Activated naive CD8-positive, alpha-beta T cell (primary cell): ENCODE measurements at regions not wholly inside any gene's neighbourhood (a gene's known extent, or its start where the extent isn't known, plus 50 kb on each side); places are given as distances from the start of the nearest gene placed in this dataset.

Experiments
- H3K27ac Mint-ChIP-seq: one replicate; pipeline ENCODE4 v1.8.0; 2021; ENCODE audit warnings: mixed read lengths
- H3K27me3 Mint-ChIP-seq: one replicate; pipeline ENCODE4 v1.8.0; 2021; ENCODE audit warnings: mixed read lengths
- H3K36me3 Mint-ChIP-seq: one replicate; pipeline ENCODE4 v1.8.0; 2021; ENCODE audit warnings: mixed read lengths
- H3K4me1 Mint-ChIP-seq: one replicate; pipeline ENCODE4 v1.8.0; 2021; ENCODE audit warnings: low read depth, mixed read lengths
- H3K4me3 Mint-ChIP-seq: one replicate; pipeline ENCODE4 v1.8.0; 2021; ENCODE audit warnings: mild to moderate bottlenecking, mixed read lengths
- H3K9me3 Mint-ChIP-seq: one replicate; pipeline ENCODE4 v1.8.0; 2021; ENCODE audit warnings: low read depth, mixed read lengths

- no peak overlapping the region for H3K4me3 Mint-ChIP-seq
- peaks cover 2% of the 10 kb centered on the region for H3K4me1 Mint-ChIP-seq
- H3K9me3 Mint-ChIP-seq: no peaks in the 10 kb centered on the region
- H3K36me3 Mint-ChIP-seq: no peaks in the 10 kb centered on the region
- peaks cover 3% of the 10 kb centered on the region for H3K27me3 Mint-ChIP-seq
- H3K27ac Mint-ChIP-seq: no peak overlapping the region
These were observed 380.8 kb downstream of the KCTD12 start for GRCh38 chr13:76505437-76505836.

DNA sequence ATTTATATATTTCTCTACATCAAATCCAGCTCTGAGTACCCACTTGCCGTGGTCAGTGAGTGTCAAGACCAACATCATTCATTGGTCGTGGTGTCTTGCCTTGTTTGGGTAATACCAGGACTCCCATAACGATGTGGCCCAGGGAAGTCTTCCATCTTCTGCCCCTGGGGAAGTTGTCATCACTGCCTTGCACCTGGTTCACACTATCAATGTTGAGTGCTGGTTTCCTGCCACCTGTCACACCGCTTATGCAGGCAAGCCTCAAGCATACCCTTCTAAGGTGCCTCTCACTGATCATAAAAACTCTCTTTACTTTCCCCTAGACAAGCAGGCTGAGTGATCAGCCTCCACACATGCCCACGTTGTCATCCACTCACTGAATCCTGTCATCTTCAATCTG lies 382.4 kb downstream of the KCTD12 start:
- Mint-ChIP-seq H3K9me3 (no peaks in the 10 kb centered on the region), H3K4me3 (no peak overlapping the region), H3K4me1 (peaks cover 2% of the 10 kb centered on the region), H3K36me3 (no peaks in the 10 kb centered on the region), H3K27ac (no peak overlapping the region), H3K27me3 (peaks cover 3% of the 10 kb centered on the region)

DNA sequence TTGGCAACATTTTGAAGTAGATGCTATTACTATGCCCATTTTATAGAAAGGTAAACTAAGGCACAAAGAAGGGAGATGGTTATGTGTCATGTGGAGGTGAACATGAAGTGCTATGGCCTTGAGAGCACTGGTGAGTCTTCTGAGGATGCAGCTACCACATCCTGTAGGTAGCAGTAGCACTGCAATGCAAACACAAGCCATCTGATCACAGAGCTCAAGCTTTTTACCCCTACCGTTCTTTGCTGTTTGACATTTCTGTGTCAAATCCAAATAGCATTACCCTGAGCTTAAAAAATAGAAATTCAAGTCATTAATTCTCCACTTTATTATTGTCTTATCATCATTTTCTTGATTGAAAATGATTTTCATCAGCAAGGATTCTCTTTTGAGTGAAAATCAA lies 382.9 kb downstream of the KCTD12 start:
- Mint-ChIP-seq H3K27ac (no peak overlapping the region), H3K4me1 (peaks cover 2% of the 10 kb centered on the region), H3K4me3 (no peak overlapping the region), H3K9me3 (no peaks in the 10 kb centered on the region), H3K36me3 (no peaks in the 10 kb centered on the region), H3K27me3 (peaks cover 3% of the 10 kb centered on the region)

GRCh38 chr13:76500894-76501293 lies 385.3 kb downstream of the KCTD12 start:
- H3K4me1 Mint-ChIP-seq: peaks cover 2% of the 10 kb centered on the region
- H3K36me3 Mint-ChIP-seq: no peaks in the 10 kb centered on the region
- no peak overlapping the region for H3K4me3 Mint-ChIP-seq
- no peaks in the 10 kb centered on the region for H3K9me3 Mint-ChIP-seq
- no peak overlapping the region for H3K27ac Mint-ChIP-seq
- peaks cover 8% of the 10 kb centered on the region for H3K27me3 Mint-ChIP-seq

DNA sequence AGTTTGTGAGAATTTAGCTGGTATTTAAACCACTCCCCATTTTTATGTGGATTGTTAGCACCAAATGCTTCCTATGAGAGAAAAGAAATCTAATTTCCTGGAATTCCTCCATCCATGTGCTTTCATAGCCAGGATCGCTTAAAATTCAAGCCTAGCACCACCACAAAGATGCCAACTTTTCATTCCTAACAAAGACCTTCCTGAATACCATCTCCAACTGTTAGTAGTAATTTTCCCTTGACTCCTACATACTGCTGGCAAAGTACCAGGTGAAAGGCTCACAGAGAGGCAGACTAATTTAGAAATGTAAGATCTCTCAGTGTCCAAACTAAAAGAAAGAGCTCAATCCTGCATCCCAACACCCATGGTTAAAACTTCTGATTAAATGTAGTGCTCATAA lies 386.3 kb downstream of the KCTD12 start:
- Mint-ChIP-seq H3K36me3 (no peaks in the 10 kb centered on the region), H3K27ac (no peak overlapping the region), H3K4me3 (no peak overlapping the region), H3K9me3 (no peaks in the 10 kb centered on the region), H3K4me1 (peaks cover 2% of the 10 kb centered on the region), H3K27me3 (peaks cover 8% of the 10 kb centered on the region)

DNA sequence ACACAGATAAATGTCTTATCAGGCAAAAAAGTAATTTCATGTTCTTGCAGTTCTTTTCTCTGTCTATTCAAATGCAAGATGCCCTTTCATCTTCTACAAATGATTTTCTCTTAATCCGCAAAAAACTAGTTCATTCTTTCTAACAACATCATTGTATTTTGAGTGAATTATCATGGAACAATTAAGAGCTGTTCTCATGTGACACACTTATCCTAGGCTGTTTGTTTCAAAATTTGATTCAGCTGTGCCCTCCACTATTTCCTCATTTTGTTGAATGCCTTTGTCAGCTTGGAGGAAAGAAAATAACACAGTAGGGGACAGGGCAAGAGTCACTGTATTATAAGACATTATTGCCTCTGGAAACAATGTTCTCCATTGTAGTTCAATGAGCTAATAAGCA lies 396.9 kb downstream of the KCTD12 start:
- H3K4me1 Mint-ChIP-seq: no peaks in the 10 kb centered on the region
- peaks cover 13% of the 10 kb centered on the region for H3K27me3 Mint-ChIP-seq
- no peak overlapping the region for H3K4me3 Mint-ChIP-seq
- H3K27ac Mint-ChIP-seq: no peak overlapping the region
- H3K36me3 Mint-ChIP-seq: no peaks in the 10 kb centered on the region
- H3K9me3 Mint-ChIP-seq: no peaks in the 10 kb centered on the region

DNA sequence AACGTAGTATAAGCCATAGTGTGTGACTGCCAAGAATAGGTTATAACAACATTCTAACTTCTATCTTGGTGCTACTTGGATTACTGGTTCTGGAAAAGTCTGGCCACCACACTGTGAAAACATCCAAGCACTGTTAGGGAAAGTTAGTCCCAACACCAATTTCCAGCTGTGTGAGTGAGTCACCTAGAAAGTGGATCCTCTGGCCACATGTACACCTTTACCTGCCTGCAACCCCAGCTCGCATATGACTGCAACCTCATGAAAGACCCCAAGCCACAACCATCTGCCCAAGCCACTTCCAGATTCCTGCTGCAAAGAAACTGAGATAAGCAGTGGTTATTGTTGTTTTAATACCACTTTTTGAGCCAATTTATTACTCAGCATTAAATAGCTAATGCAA lies 404.5 kb downstream of the KCTD12 start:
- Mint-ChIP-seq H3K9me3 (no peaks in the 10 kb centered on the region), H3K27ac (no peak overlapping the region), H3K4me3 (no peak overlapping the region), H3K36me3 (no peaks in the 10 kb centered on the region), H3K27me3 (peaks cover 4% of the 10 kb centered on the region), H3K4me1 (no peaks in the 10 kb centered on the region)

GRCh38 chr13:76474966-76475365 lies 411.2 kb downstream of the KCTD12 start:
- H3K4me3 Mint-ChIP-seq: no peak overlapping the region
- no peaks in the 10 kb centered on the region for H3K36me3 Mint-ChIP-seq
- no peaks in the 10 kb centered on the region for H3K9me3 Mint-ChIP-seq

DNA sequence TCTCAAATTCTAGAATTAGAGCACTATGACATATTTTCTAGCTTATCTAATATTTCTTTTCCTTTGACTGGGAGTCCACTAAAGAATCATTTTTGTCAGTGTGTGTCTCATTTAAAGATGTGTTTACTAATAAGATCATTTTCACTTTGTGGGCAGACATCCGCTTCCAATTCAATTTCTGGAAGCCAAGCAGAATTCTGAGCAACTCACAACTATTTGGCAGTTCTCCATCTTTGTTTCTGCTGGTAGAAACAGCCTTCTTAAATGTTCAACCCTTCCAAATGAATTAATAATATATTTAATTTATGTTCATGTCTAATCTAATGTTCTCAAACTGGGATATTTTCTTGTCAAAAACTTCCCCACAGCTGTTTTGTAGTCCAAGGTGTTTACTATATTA lies 411.8 kb downstream of the KCTD12 start:
- Mint-ChIP-seq H3K4me1 (no peaks in the 10 kb centered on the region), H3K4me3 (no peak overlapping the region), H3K9me3 (no peaks in the 10 kb centered on the region), H3K27ac (no peak overlapping the region), H3K36me3 (no peaks in the 10 kb centered on the region), H3K27me3 (peaks cover 4% of the 10 kb centered on the region)

More at GRCh38 chr13:76474966-76475365, 411.2 kb downstream of the KCTD12 start:
- Mint-ChIP-seq H3K27ac (no peak overlapping the region), H3K27me3 (peaks cover 4% of the 10 kb centered on the region), H3K4me1 (no peaks in the 10 kb centered on the region)

- Mint-ChIP-seq H3K36me3 (no peaks in the 10 kb centered on the region), H3K4me3 (no peak overlapping the region), H3K27me3 (peaks cover 4% of the 10 kb centered on the region), H3K27ac (no peak overlapping the region), H3K4me1 (no peaks in the 10 kb centered on the region), H3K9me3 (no peaks in the 10 kb centered on the region)
These were observed 412.6 kb downstream of the KCTD12 start for GRCh38 chr13:76473552-76474134.

GRCh38 chr13:76472916-76473315 lies 413.3 kb downstream of the KCTD12 start:
- no peak overlapping the region for H3K4me3 Mint-ChIP-seq

DNA sequence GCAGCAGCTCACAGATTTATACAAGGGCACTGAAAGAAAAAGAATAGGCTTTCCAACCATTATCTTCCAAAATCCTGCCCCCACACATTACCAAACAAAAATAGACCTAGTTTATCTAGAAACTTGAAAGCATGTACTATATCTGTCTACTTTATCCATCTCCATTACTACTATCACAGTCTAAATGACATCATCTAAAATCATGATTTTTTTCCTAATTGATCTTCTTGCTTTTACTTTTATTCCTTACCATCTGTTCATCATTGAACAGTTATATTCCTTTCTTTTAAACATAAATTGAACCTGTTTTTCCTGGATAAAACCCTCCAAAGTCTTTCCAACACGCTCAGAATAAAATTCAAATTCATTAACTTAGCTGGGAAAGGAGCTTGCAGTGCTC lies 414.7 kb downstream of the KCTD12 start:
- Mint-ChIP-seq H3K36me3 (no peaks in the 10 kb centered on the region), H3K27ac (no peak overlapping the region), H3K4me3 (no peak overlapping the region), H3K4me1 (no peaks in the 10 kb centered on the region), H3K9me3 (no peaks in the 10 kb centered on the region), H3K27me3 (peaks cover 4% of the 10 kb centered on the region)

More at GRCh38 chr13:76472916-76473315, 413.3 kb downstream of the KCTD12 start:
- Mint-ChIP-seq H3K9me3 (no peaks in the 10 kb centered on the region), H3K27me3 (peaks cover 4% of the 10 kb centered on the region), H3K36me3 (no peaks in the 10 kb centered on the region), H3K27ac (no peak overlapping the region), H3K4me1 (no peaks in the 10 kb centered on the region)

GRCh38 chr13:76470991-76471390 lies 415.2 kb downstream of the KCTD12 start:
- no peaks in the 10 kb centered on the region for H3K9me3 Mint-ChIP-seq
- no peaks in the 10 kb centered on the region for H3K4me1 Mint-ChIP-seq
- H3K4me3 Mint-ChIP-seq: no peak overlapping the region
- no peak overlapping the region for H3K27ac Mint-ChIP-seq
- H3K27me3 Mint-ChIP-seq: peaks cover 4% of the 10 kb centered on the region
- no peaks in the 10 kb centered on the region for H3K36me3 Mint-ChIP-seq

DNA sequence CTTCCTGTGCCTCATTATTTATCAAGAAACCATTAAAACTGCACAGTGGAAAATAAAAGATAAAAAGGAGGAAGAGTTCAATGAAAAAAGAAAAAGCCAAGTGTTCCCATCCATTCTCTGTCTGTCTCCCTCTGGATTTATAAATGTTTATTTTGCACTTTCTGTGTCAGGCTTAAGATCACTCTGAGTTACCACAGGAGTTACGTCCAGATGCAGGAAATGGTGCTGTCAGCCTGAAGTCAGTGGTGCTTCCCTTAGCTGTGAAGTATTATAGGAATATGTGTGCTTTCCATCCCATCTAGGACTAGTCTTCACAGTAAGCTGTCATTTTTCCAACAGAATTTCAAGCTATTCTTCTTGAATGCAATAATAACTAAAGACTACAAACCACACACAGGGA lies 420.2 kb downstream of the KCTD12 start:
- Mint-ChIP-seq H3K9me3 (no peaks in the 10 kb centered on the region), H3K27me3 (no peaks in the 10 kb centered on the region), H3K4me1 (no peaks in the 10 kb centered on the region), H3K4me3 (no peak overlapping the region), H3K27ac (no peak overlapping the region), H3K36me3 (no peaks in the 10 kb centered on the region)

DNA sequence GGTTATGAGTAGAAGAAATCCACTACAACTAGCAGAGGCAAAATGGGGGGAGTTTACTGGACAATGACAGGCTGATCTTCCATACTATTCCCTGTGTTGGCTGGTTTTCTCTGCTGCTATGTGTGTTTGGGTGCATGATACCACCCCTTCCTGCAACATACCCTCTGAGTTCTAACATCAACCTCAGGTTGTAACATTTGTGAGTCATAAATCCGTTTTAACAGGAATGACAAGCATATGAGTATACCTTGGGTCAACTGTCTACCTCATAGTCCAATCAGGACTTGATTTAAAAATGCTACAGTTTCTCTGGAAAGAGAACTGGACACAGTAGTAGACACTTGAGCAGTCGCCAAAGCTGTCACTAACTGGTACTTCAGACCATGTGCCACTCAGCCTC lies 422.9 kb downstream of the KCTD12 start:
- H3K27ac Mint-ChIP-seq: no peak overlapping the region
- H3K27me3 Mint-ChIP-seq: no peaks in the 10 kb centered on the region
- no peak overlapping the region for H3K4me3 Mint-ChIP-seq
- no peaks in the 10 kb centered on the region for H3K9me3 Mint-ChIP-seq
- no peaks in the 10 kb centered on the region for H3K4me1 Mint-ChIP-seq
- H3K36me3 Mint-ChIP-seq: no peaks in the 10 kb centered on the region

DNA sequence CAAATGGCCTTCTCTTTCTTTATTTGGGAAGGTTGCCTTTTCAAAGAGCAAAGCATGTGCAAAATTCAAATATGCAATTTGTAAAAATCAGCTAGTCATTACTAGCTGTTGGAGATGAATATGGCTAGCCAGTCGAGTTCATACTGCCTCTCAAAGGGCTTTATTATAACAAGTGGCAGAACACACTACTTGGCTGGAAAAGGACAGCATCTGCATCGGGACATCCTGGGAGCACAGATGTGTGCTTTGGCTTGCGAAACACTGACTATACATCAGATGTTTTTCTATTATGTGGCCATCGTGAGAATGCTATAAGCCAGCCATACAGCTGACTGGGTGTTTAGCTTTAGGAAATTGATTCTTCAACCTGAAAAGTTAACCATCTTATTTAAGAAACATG lies 424.2 kb downstream of the KCTD12 start:
- no peaks in the 10 kb centered on the region for H3K9me3 Mint-ChIP-seq
- H3K36me3 Mint-ChIP-seq: no peaks in the 10 kb centered on the region
- H3K4me1 Mint-ChIP-seq: no peaks in the 10 kb centered on the region
- H3K27ac Mint-ChIP-seq: no peak overlapping the region
- no peak overlapping the region for H3K4me3 Mint-ChIP-seq
- no peaks in the 10 kb centered on the region for H3K27me3 Mint-ChIP-seq
